K562 (cell line): ENCODE measurements at regions not wholly inside any gene's neighbourhood (a gene's known extent, or its start where the extent isn't known, plus 50 kb on each side); places are given as distances from the start of the nearest gene placed in this dataset.

ENCODE experiments used
- ATAC-seq: fragments of 200-7000 bp; cut with Tn5 transposase; 3 replicates; pipeline ENCODE4 v1.9.1; 2020; ENCODE audit warnings: moderate library complexity
- BruUV-seq: library from RNA; stranded (reverse); fragments of 400-500 nt; replicated peaks from 2 replicates; lab custom pipeline; 2021; lab: Mats Ljungman, UMichigan
- CTCF ChIA-PET: fragments of 300-600 bp; formaldehyde crosslinking; extraction: SDS; loops from one replicate; lab custom pipeline; 2021; ENCODE audit warnings: low intra/inter-chr PET ratio; lab: Yijun Ruan, JAX
- POLR2A ChIA-PET: fragments of 300-600, 350-650 bp; sonication (Branson Sonifier 250); formaldehyde crosslinking; extraction: SDS; loops from one replicate; lab custom pipeline; 2021; ENCODE audit warnings: antibody characterized with exemption, inconsistent platforms; lab: Yijun Ruan, JAX
- DNase-seq, 4 experiments: peaks; one replicate each; pipeline versions ENCODE4 v3.0.0 to v3.0.0-alpha.2; 2011 to 2018; ENCODE audit warnings: low spot score in 3 of 4, mixed read lengths in 3 of 4; ENCODE audit errors: extremely low read depth in 1 of 4
- FAIRE-seq: peaks from 2 replicates; lab custom pipeline; 2011; peaks lifted over from hg19 to GRCh38; lab: Jason Lieb, UNC
- H2AFZ ChIP-seq: 2 replicates; pipeline ENCODE4 v1.6.0; 2011; ENCODE audit warnings: low read depth, low read length, control low read depth, inconsistent platforms
- H3K27ac ChIP-seq: fragments of 200-600 bp; 3 replicates; pipeline ENCODE4 v1.8.0; 2011; ENCODE audit warnings: low read depth, mild to moderate bottlenecking, control low read depth, inconsistent platforms, low read length, moderate library complexity, mixed read lengths; ENCODE audit errors: extremely low read depth
- H3K27me3 ChIP-seq, 2 experiments: fragments of 300-600 bp in 1 of 2; 2 replicates in 1 of 2; 3 replicates in 1 of 2; pipeline versions ENCODE4 v1.6.0 to v1.8.0; 2011; ENCODE audit warnings: inconsistent platforms in 2 of 2, low read length in 2 of 2, mild to moderate bottlenecking in 1 of 2, mixed read lengths in 1 of 2, moderate library complexity in 1 of 2; ENCODE audit not compliant: control insufficient read depth in 2 of 2, insufficient read depth in 2 of 2
- H3K36me3 ChIP-seq: fragments of 300-600 bp; 3 replicates; pipeline ENCODE4 v1.8.0; 2011; ENCODE audit warnings: mild to moderate bottlenecking, low read length, inconsistent platforms; ENCODE audit not compliant: control insufficient read depth, insufficient read depth
- H3K4me1 ChIP-seq, 2 experiments: fragments of 200-600 bp in 1 of 2; replicated peaks in 1 of 2; 2 replicates in 1 of 2; 3 replicates in 1 of 2; pipeline versions ENCODE4 v1.5.1 to v1.8.0; 2011; ENCODE audit warnings: inconsistent platforms in 2 of 2, low read length in 2 of 2, mild to moderate bottlenecking in 1 of 2, mixed read lengths in 1 of 2, moderate library complexity in 1 of 2; ENCODE audit not compliant: control insufficient read depth in 2 of 2, insufficient read depth in 2 of 2
- H3K4me2 ChIP-seq: 2 replicates; pipeline ENCODE4 v1.6.1; 2011; ENCODE audit warnings: low read length, control low read depth, inconsistent platforms, mixed read lengths; ENCODE audit not compliant: insufficient read depth
- H3K4me3 ChIP-seq: fragments of 200-600 bp; sonication (generic), shearing (Covaris generic); 2 replicates; pipeline ENCODE4 v1.5.1; 2016; ENCODE audit warnings: control low read depth, inconsistent platforms
- H3K79me2 ChIP-seq: fragments of 200-600 bp; 3 replicates; pipeline ENCODE4 v1.8.0; 2011; ENCODE audit warnings: low read length, inconsistent platforms; ENCODE audit not compliant: control insufficient read depth, insufficient read depth
- H3K9ac ChIP-seq, 2 experiments: 2 replicates each; pipeline versions ENCODE4 v1.6.0 to v1.6.1; 2011; ENCODE audit warnings: low read depth in 2 of 2, low read length in 2 of 2, control low read depth in 1 of 2, inconsistent platforms in 1 of 2, mild to moderate bottlenecking in 1 of 2, mixed read lengths in 1 of 2; ENCODE audit not compliant: insufficient read depth in 1 of 2
- H3K9me1 ChIP-seq: one replicate; pipeline ENCODE4 v1.6.0; 2011; ENCODE audit warnings: inconsistent platforms, mild to moderate bottlenecking, low read length, moderate library complexity; ENCODE audit not compliant: control insufficient read depth, insufficient read depth
- H3K9me3 ChIP-seq: replicated peaks from 2 replicates; pipeline ENCODE4 v1.5.1; 2011; ENCODE audit warnings: low read depth, low read length, inconsistent platforms; ENCODE audit not compliant: control insufficient read depth, insufficient read depth
- H4K20me1 ChIP-seq: replicated peaks from 2 replicates; pipeline ENCODE4 v1.6.1; 2011; ENCODE audit warnings: low read length, inconsistent platforms, mixed read lengths; ENCODE audit not compliant: control insufficient read depth, insufficient read depth
- BRD4 ChIP-seq: fragments of 200-600 bp; sonication (generic); IDR thresholded peaks from 2 replicates; pipeline ENCODE4 v1.6.1; 2017; ENCODE audit warnings: inconsistent platforms
- MCM7 ChIP-seq, 2 experiments: fragments of 450-650 bp; IDR thresholded peaks; 2 replicates each; pipeline ENCODE4 v1.6.1; 2016 to 2018
- MYBL2 ChIP-seq, 2 experiments: fragments of 450-650 bp in 1 of 2; sonication (generic) in 1 of 2; formaldehyde crosslinking in 1 of 2; IDR thresholded peaks; 2 replicates each; pipeline versions ENCODE4 v1.6.1 to v1.8.1; 2017 to 2022; ENCODE audit warnings: borderline replicate concordance in 1 of 2, inconsistent platforms in 1 of 2, low read depth in 1 of 2, mild to moderate bottlenecking in 1 of 2, missing genetic modification reagents in 1 of 2, moderate library complexity in 1 of 2
- TBP ChIP-seq: optimal IDR thresholded peaks from 2 replicates; pipeline ENCODE3; 2011; ENCODE audit warnings: low read depth, low read length, improper control_type of control experiment
- ZNF253 ChIP-seq: fragments of 250-450 bp; sonication (Bioruptor Pico); conservative IDR thresholded peaks from 2 replicates; pipeline ENCODE4 v1.6.1; 2021; ENCODE audit warnings: mild to moderate bottlenecking
- WGBS: fragments of 100-300 bp; shearing (Covaris generic); methylation state at CpG from one replicate; pipeline ENCODE4 v1.1.6; 2016; ENCODE audit warnings: low coverage, mixed read lengths; ENCODE audit not compliant: insufficient coverage; ENCODE audit errors: missing lambda C conversion rate; 5-methylcytosine and 5-hydroxymethylcytosine counted together
- in situ Hi-C: fragments of 300-500 bp; cut with MboI; formaldehyde crosslinking; loops from 4 replicates; pipeline ENCODE4 v1.15.0; 2018; ENCODE audit warnings: inconsistent platforms, mixed read lengths
- intact Hi-C: fragments of 100-400 bp; cut with micrococcal nuclease; formaldehyde crosslinking; loops from 2 replicates; pipeline ENCODE4 v1.14.2; 2022
- TF ChIP-seq, protein P1 (sequence below): fragments of 250-450 bp; sonication (Bioruptor Pico); IDR thresholded peaks from 2 replicates; pipeline ENCODE4 v1.4.0; 2020; ENCODE audit warnings: mild to moderate bottlenecking
- TF ChIP-seq, protein P2 (sequence below): sonication (generic); IDR thresholded peaks from 2 replicates; pipeline ENCODE4 v1.6.1; 2016
- TF ChIP-seq, protein P3 (sequence below): sonication (generic); formaldehyde crosslinking; IDR thresholded peaks from 2 replicates; pipeline ENCODE4 v1.8.1; 2023; ENCODE audit warnings: mild to moderate bottlenecking, missing genetic modification reagents

DNA sequence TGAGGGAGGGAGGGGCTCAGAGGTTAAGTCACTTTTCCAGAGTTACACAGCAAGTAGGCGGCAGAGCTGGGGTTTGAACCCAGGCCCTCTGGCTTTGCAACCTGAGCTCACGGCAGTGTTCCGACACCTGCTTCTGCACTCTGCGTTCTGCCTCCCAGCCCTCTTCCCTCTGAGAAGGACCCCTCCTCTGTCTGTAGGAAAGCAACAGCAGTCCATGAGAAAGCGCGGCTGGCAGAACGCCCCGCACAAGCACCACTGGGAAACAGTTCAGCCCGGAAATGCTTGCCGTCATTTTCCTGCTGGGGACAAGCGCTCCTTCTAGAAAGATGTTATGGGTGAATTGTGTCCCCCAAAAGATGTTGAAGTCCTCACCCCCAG is 241.1 kb downstream of the NPHP4 start:
- no peaks in the 10 kb centered on the region for H3K79me2 ChIP-seq
- TF ChIP-seq ZNF253 (no peak), MCM7 (IDR thresholded peaks at IDR 0.05) (no peak)
- TF ChIP-seq, all 486 proteins: peak for 0
- DNase-seq: no peak
- no peak for FAIRE-seq
- ChIA-PET POLR2A (interaction anchor here (0.6 to 0.7 kb wide), 2 partner anchors 93 to 1614 kb away, joined by 3 read pairs; no protein-coding TSS in a partner anchor), CTCF (no interaction called here)
- Histone ChIP-seq H4K20me1 (peaks cover 13% of the 10 kb centered on the region; the same call in 1 of the 2 replicates), H3K27ac (no peak overlapping the region), H3K9me3 (no peaks in the 10 kb centered on the region), H3K4me3 (no peak overlapping the region), H3K4me2 (no peak overlapping the region), H3K9ac (no peak overlapping the region), H3K4me1 (peaks cover 0 to 8% of the 10 kb centered on the region in 2 experiments; a peak in 2 of 5 replicates), H3K9me1 (no peaks in the 10 kb centered on the region), H3K27me3 (peaks cover 42 to 72% of the 10 kb centered on the region in 2 experiments), H2AFZ (no peak overlapping the region), H3K36me3 (no peaks in the 10 kb centered on the region)
- ATAC-seq: no peak
- WGBS: 39% methylated on average over 11 of the region's 11 CpGs
- BruUV-seq: no TSS peak
- intact Hi-C loops: loop anchor here (10.0 kb wide), 1 partner anchor 84 kb away; no protein-coding TSS in a partner anchor
- in situ Hi-C loops: no loop called here

DNA sequence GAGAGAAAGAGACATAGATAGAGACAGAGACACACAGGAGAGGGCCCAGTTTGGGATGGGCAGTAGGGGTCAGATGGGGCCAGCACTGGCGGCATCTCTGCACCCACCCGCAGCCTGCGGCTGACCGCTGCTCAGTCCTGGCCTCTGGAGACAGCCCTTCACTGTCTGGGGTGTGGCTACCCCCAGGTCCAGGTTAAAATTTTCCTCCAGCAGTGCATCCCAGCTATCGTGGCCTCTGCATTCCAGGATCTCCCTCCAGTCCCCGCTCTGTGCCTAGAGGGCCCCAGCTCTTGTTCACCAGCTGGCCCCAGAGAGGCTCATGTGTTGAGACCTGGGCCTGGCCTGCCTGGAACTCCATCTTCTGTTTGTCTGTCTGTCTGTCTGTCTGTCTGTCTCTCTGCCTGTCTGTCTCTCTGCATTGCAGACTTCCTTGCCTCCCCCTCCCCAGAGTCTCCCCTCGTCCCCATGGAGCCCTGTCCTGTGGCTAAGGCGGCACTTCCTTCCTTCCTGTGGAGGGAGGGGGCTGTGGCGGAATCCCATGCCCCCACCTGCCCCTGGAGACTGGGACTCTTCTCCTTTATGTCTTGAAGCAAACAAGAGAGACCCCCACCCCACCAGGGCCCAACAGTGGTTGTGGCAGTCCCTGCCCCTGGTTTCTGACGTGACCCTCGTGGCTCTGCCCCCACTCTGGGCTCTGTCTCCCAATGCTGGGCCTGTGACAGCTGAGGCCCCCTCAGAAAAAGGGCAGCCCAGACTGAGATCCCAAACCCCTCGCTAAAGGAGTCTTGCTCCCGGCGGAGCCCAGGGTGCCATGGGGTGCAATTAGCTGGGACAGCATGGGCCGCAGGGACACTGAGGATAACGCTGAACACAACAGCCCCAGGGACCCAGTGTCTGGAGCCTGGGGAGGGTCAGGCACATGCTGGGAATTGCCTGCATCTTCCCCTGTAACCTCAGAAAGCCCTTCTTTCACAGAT is 241.8 kb downstream of the NPHP4 start:
- Histone ChIP-seq H3K9ac (no peak overlapping the region), H3K27me3 (peaks cover 35 to 65% of the 10 kb centered on the region in 2 experiments), H3K36me3 (no peaks in the 10 kb centered on the region), H3K4me2 (no peak overlapping the region), H2AFZ (no peak overlapping the region), H3K4me3 (no peak overlapping the region), H3K27ac (no peak overlapping the region), H3K9me3 (no peaks in the 10 kb centered on the region), H3K79me2 (no peaks in the 10 kb centered on the region), H3K9me1 (no peaks in the 10 kb centered on the region), H4K20me1 (peaks cover 15% of the 10 kb centered on the region; the same call in 1 of the 2 replicates), H3K4me1 (peaks cover 0 to 15% of the 10 kb centered on the region in 2 experiments; a peak in 2 of 5 replicates)
- ChIA-PET POLR2A (interaction anchor here (0.7 kb wide), 1 partner anchor 1614 kb away, joined by 3 read pairs; no protein-coding TSS in a partner anchor), CTCF (no interaction called here)
- FAIRE-seq (no peak), ATAC-seq (no peak), DNase-seq (no peak)
- WGBS: 4% methylated on average over 16 of the region's 16 CpGs
- in situ Hi-C loops (no loop called here), intact Hi-C loops (loop anchor here (10.0 kb wide), 1 partner anchor 84 kb away; no protein-coding TSS in a partner anchor)
- no TSS peak for BruUV-seq
- TF ChIP-seq BRD4 (no peak), TBP (no peak), MYBL2 (IDR thresholded peaks at IDR 0.05; ENCODE audit: low read depth) (no peak), MYBL2 (CRISPR knock-in tag; IDR thresholded peaks at IDR 0.05; ENCODE audit: borderline replicate concordance) (no peak)
- TF ChIP-seq, protein P1, sequence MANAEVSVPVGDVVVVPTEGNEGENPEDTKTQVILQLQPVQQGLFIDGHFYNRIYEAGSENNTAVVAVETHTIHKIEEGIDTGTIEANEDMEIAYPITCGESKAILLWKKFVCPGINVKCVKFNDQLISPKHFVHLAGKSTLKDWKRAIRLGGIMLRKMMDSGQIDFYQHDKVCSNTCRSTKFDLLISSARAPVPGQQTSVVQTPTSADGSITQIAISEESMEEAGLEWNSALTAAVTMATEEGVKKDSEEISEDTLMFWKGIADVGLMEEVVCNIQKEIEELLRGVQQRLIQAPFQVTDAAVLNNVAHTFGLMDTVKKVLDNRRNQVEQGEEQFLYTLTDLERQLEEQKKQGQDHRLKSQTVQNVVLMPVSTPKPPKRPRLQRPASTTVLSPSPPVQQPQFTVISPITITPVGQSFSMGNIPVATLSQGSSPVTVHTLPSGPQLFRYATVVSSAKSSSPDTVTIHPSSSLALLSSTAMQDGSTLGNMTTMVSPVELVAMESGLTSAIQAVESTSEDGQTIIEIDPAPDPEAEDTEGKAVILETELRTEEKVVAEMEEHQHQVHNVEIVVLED (CRISPR knock-in tag): no peak
- TF ChIP-seq, protein P2, sequence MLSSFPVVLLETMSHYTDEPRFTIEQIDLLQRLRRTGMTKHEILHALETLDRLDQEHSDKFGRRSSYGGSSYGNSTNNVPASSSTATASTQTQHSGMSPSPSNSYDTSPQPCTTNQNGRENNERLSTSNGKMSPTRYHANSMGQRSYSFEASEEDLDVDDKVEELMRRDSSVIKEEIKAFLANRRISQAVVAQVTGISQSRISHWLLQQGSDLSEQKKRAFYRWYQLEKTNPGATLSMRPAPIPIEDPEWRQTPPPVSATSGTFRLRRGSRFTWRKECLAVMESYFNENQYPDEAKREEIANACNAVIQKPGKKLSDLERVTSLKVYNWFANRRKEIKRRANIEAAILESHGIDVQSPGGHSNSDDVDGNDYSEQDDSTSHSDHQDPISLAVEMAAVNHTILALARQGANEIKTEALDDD: no peak
- TF ChIP-seq, protein P3, sequence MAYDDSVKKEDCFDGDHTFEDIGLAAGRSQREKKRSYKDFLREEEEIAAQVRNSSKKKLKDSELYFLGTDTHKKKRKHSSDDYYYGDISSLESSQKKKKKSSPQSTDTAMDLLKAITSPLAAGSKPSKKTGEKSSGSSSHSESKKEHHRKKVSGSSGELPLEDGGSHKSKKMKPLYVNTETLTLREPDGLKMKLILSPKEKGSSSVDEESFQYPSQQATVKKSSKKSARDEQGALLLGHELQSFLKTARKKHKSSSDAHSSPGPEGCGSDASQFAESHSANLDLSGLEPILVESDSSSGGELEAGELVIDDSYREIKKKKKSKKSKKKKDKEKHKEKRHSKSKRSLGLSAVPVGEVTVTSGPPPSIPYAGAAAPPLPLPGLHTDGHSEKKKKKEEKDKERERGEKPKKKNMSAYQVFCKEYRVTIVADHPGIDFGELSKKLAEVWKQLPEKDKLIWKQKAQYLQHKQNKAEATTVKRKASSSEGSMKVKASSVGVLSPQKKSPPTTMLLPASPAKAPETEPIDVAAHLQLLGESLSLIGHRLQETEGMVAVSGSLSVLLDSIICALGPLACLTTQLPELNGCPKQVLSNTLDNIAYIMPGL (CRISPR knock-in tag): no peak
